GM23338 (cell line): ENCODE measurements at regions not wholly inside any gene's neighbourhood (a gene's known extent, or its start where the extent isn't known, plus 50 kb on each side); places are given as distances from the start of the nearest gene placed in this dataset.

ENCODE experiments used
- ATAC-seq: fragments of 200-7000 bp; cut with Tn5 transposase; 3 replicates; pipeline ENCODE4 v1.9.1; 2020
- DNase-seq: peaks from one replicate; pipeline ENCODE4 v3.0.0-alpha.2; 2015; ENCODE audit warnings: low spot score
- H2AFZ ChIP-seq: fragments of 200-600 bp; sonication (generic); 2 replicates; pipeline ENCODE4 v1.8.0; 2016; ENCODE audit warnings: antibody characterized with exemption, mild to moderate bottlenecking, moderate library complexity
- H3F3A ChIP-seq: fragments of 200-600 bp; sonication (generic); replicated peaks from 2 replicates; pipeline ENCODE4 v1.8.0; 2017; ENCODE audit warnings: antibody characterized with exemption, mixed run types, low read depth
- H3K27ac ChIP-seq: fragments of 200-600 bp; sonication (generic); 2 replicates; pipeline ENCODE4 v1.6.1; 2016; ENCODE audit warnings: low read depth
- H3K27me3 ChIP-seq: fragments of 200-600 bp; sonication (generic); 2 replicates; pipeline ENCODE4 v1.8.0; 2016; ENCODE audit warnings: mild to moderate bottlenecking, mixed run types, moderate library complexity; ENCODE audit not compliant: insufficient read depth
- H3K36me3 ChIP-seq: fragments of 200-600 bp; sonication (generic); 2 replicates; pipeline ENCODE4 v1.8.0; 2016; ENCODE audit warnings: mild to moderate bottlenecking; ENCODE audit not compliant: insufficient read depth
- H3K4me1 ChIP-seq: fragments of 200-600 bp; sonication (generic); 2 replicates; pipeline ENCODE4 v1.8.0; 2016; ENCODE audit warnings: mild to moderate bottlenecking, moderate library complexity; ENCODE audit not compliant: insufficient read depth
- H3K4me2 ChIP-seq: fragments of 200-600 bp; sonication (generic); 2 replicates; pipeline ENCODE4 v1.7.1; 2017; ENCODE audit warnings: mixed run types
- H3K4me3 ChIP-seq: fragments of 200-600 bp; sonication (generic); 2 replicates; pipeline ENCODE4 v1.6.1; 2016; ENCODE audit warnings: mixed run types
- H3K79me2 ChIP-seq: fragments of 200-600 bp; sonication (generic); replicated peaks from 2 replicates; pipeline ENCODE4 v1.8.0; 2017; ENCODE audit warnings: mild to moderate bottlenecking; ENCODE audit not compliant: insufficient read depth
- H3K9me2 ChIP-seq: fragments of 200-600 bp; sonication (generic); 2 replicates; pipeline ENCODE4 v1.8.0; 2017; ENCODE audit not compliant: insufficient read depth
- H4K20me1 ChIP-seq: fragments of 200-600 bp; sonication (generic); replicated peaks from 2 replicates; pipeline ENCODE4 v1.8.0; 2017; ENCODE audit warnings: mild to moderate bottlenecking; ENCODE audit not compliant: insufficient read depth
- H3K27ac Mint-ChIP-seq: 2 replicates; pipeline ENCODE4 v1.8.0; 2020; ENCODE audit warnings: inconsistent platforms, mild to moderate bottlenecking, moderate library complexity, mixed read lengths
- H3K27me3 Mint-ChIP-seq: 3 replicates; pipeline ENCODE4 v1.8.0; 2022; ENCODE audit warnings: low read depth, mild to moderate bottlenecking, moderate library complexity, mixed read lengths, inconsistent platforms; ENCODE audit not compliant: insufficient read depth, poor library complexity
- H3K36me3 Mint-ChIP-seq: 3 replicates; pipeline ENCODE4 v1.8.0; 2021; ENCODE audit warnings: low read depth, mild to moderate bottlenecking, inconsistent platforms, moderate library complexity, mixed read lengths
- H3K4me1 Mint-ChIP-seq: 3 replicates; pipeline ENCODE4 v1.8.0; 2020; ENCODE audit warnings: mild to moderate bottlenecking, inconsistent platforms, mixed read lengths
- H3K4me3 Mint-ChIP-seq: 3 replicates; pipeline ENCODE4 v1.8.0; 2021; ENCODE audit warnings: moderate library complexity, mild to moderate bottlenecking, inconsistent platforms, mixed read lengths
- H3K9me3 Mint-ChIP-seq: 3 replicates; pipeline ENCODE4 v1.8.0; 2020; ENCODE audit warnings: moderate library complexity, mild to moderate bottlenecking, inconsistent platforms, mixed read lengths
- CREB1 ChIP-seq: fragments of 250-450 bp; sonication (Bioruptor Pico); IDR thresholded peaks from 2 replicates; pipeline ENCODE4 v1.5.0; 2020; ENCODE audit warnings: low read depth, mild to moderate bottlenecking, moderate library complexity
- EZH2 ChIP-seq: fragments of 200-600 bp; sonication (generic); IDR thresholded peaks from one replicate; pipeline ENCODE4 v1.8.0; 2017; ENCODE audit warnings: antibody characterized with exemption, mild to moderate bottlenecking, low read depth; ENCODE audit not compliant: unreplicated experiment
- EZH2phosphoT487 ChIP-seq: fragments of 200-600 bp; sonication (generic); IDR thresholded peaks from one replicate; pipeline ENCODE4 v1.8.1; 2018; ENCODE audit warnings: antibody characterized with exemption; ENCODE audit not compliant: unreplicated experiment
- JUNB ChIP-seq: IDR thresholded peaks from one replicate; pipeline ENCODE4 v1.6.1; 2016; ENCODE audit warnings: antibody characterized with exemption; ENCODE audit not compliant: unreplicated experiment
- NANOG ChIP-seq: IDR thresholded peaks from 2 replicates; pipeline ENCODE4 v1.6.1; 2016; ENCODE audit warnings: antibody characterized with exemption, borderline replicate concordance
- POLR2AphosphoS5 ChIP-seq: IDR thresholded peaks from 2 replicates; pipeline ENCODE4 v1.6.1; 2016; ENCODE audit warnings: antibody characterized with exemption, low read depth
- STAT1 ChIP-seq: IDR thresholded peaks from one replicate; pipeline ENCODE4 v1.6.1; 2016; ENCODE audit warnings: antibody characterized with exemption; ENCODE audit not compliant: unreplicated experiment
- ZNF114 ChIP-seq: fragments of 250-450 bp; sonication (Bioruptor Pico); IDR thresholded peaks from 2 replicates; pipeline ENCODE4 v1.5.0; 2020; ENCODE audit warnings: mild to moderate bottlenecking, moderate library complexity
- ZNF331 ChIP-seq: fragments of 250-450 bp; sonication (Bioruptor Pico); IDR thresholded peaks from 2 replicates; pipeline ENCODE4 v1.5.0; 2020; ENCODE audit warnings: low read depth, mild to moderate bottlenecking, moderate library complexity
- TF ChIP-seq, protein P1 (sequence below): fragments of 250-450 bp; sonication (Bioruptor Pico); IDR thresholded peaks from 2 replicates; pipeline ENCODE4 v1.5.0; 2020; ENCODE audit warnings: mild to moderate bottlenecking, moderate library complexity
- TF ChIP-seq, protein P2 (sequence below), 2 experiments: fragments of 200-600 bp in 1 of 2; sonication (generic) in 1 of 2; conservative IDR thresholded peaks; 2 replicates each; pipeline versions ENCODE4 v1.5.1 to v1.6.1; 2016 to 2017; ENCODE audit warnings: antibody characterized with exemption in 2 of 2, low read depth in 2 of 2, mild to moderate bottlenecking in 2 of 2, moderate library complexity in 1 of 2
- TF ChIP-seq, protein P3 (sequence below): IDR thresholded peaks from 2 replicates; pipeline ENCODE4 v1.6.1; 2016; ENCODE audit warnings: antibody characterized with exemption

DNA sequence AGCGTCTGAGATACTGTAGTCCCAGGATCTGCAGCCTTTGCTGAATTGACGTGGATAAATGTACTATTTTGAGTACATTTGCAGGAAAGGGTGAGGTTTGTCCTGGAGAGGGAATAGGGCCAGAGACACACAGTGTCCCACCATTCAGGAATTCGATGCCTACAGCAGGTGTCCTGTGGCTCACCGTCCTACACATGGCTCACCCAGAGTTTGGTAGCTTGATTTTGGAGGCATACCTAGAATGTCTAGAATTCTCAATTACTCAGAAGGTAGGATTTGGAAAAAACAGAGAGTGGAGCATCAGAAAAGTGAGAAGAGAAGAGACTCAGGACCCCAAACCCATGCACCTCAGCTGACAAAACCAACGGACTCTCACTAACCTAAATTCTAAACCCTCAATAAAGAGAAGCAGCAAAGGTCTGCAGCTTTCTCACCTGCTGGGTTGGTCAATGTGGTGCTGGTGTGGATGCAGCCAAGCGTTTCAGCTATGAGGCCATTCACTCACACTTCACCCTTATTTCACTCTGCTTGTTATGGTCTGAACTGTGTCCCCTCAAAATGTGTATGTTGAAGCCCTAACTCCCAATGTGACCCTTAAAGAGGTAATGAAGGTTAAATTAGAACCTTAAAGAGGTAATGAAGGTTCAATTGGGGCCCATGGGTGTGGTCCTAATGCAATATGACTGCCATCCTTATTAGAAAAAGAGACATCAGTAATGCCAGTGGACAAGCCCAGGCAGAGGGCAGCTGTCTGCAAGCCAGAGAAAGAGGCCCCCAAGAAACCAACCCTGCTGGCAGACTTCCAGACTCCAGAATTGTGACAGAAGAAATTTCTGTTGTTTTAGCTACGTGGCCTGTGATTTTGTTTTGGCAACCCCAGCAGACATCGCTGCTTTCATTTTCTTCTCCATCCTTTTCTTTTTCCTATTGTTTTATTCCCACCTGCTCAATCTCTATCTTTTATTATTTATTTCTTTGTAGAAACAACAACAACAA, 187.8 kb downstream of the SNX19 start:
- H3F3A ChIP-seq = no peaks in the 10 kb centered on the region
- DNase-seq (no peak), ATAC-seq (no peak)
- Mint-ChIP-seq H3K36me3 (peaks cover 10% of the 10 kb centered on the region), H3K9me3 (peaks cover 21% of the 10 kb centered on the region), H3K4me3 (no peak overlapping the region), H3K4me1 (no peaks in the 10 kb centered on the region), H3K27me3 (peaks cover 4% of the 10 kb centered on the region), H3K27ac (no peak overlapping the region)
- H4K20me1 ChIP-seq = no peaks in the 10 kb centered on the region
- 0 out of 2 replicates have a peak, but pooled peaks cover 4% of the 10 kb centered on the region for H3K9me2 ChIP-seq
- H3K4me1 ChIP-seq = no peaks in the 10 kb centered on the region
- H3K4me2 ChIP-seq = no peak overlapping the region
- H2AFZ ChIP-seq = peak overlapping the region; percentile 85; the same call in 1 of the 2 replicates
- H3K27me3 ChIP-seq = no peaks in the 10 kb centered on the region
- no peak for TF ChIP-seq NANOG
- H3K4me3 ChIP-seq = no peak overlapping the region
- H3K79me2 ChIP-seq = no peaks in the 10 kb centered on the region
- no peak overlapping the region for H3K27ac ChIP-seq
- peaks cover 10% of the 10 kb centered on the region; the same call in 1 of the 2 replicates for H3K36me3 ChIP-seq

DNA sequence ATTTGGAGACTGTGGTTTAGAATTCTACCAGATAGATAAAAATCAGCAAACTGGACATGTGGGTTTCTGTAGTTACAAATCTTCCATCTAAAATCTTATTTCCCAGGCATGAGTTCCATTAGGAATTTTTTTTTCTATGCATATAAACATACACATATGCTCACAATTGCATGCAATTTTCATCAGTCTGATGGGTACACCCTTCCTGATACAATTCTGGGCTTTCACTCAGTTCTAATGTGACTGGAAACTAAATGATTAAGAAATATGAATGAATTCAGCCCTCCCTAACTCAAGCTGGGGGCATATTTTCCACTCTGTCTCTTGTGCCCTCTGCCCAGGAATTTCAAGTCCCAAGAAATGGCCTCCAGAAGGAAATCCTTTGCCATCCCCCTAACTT, 187.1 kb downstream of the SNX19 start:
- H3K27ac ChIP-seq = no peak overlapping the region
- TF ChIP-seq, protein P1, sequence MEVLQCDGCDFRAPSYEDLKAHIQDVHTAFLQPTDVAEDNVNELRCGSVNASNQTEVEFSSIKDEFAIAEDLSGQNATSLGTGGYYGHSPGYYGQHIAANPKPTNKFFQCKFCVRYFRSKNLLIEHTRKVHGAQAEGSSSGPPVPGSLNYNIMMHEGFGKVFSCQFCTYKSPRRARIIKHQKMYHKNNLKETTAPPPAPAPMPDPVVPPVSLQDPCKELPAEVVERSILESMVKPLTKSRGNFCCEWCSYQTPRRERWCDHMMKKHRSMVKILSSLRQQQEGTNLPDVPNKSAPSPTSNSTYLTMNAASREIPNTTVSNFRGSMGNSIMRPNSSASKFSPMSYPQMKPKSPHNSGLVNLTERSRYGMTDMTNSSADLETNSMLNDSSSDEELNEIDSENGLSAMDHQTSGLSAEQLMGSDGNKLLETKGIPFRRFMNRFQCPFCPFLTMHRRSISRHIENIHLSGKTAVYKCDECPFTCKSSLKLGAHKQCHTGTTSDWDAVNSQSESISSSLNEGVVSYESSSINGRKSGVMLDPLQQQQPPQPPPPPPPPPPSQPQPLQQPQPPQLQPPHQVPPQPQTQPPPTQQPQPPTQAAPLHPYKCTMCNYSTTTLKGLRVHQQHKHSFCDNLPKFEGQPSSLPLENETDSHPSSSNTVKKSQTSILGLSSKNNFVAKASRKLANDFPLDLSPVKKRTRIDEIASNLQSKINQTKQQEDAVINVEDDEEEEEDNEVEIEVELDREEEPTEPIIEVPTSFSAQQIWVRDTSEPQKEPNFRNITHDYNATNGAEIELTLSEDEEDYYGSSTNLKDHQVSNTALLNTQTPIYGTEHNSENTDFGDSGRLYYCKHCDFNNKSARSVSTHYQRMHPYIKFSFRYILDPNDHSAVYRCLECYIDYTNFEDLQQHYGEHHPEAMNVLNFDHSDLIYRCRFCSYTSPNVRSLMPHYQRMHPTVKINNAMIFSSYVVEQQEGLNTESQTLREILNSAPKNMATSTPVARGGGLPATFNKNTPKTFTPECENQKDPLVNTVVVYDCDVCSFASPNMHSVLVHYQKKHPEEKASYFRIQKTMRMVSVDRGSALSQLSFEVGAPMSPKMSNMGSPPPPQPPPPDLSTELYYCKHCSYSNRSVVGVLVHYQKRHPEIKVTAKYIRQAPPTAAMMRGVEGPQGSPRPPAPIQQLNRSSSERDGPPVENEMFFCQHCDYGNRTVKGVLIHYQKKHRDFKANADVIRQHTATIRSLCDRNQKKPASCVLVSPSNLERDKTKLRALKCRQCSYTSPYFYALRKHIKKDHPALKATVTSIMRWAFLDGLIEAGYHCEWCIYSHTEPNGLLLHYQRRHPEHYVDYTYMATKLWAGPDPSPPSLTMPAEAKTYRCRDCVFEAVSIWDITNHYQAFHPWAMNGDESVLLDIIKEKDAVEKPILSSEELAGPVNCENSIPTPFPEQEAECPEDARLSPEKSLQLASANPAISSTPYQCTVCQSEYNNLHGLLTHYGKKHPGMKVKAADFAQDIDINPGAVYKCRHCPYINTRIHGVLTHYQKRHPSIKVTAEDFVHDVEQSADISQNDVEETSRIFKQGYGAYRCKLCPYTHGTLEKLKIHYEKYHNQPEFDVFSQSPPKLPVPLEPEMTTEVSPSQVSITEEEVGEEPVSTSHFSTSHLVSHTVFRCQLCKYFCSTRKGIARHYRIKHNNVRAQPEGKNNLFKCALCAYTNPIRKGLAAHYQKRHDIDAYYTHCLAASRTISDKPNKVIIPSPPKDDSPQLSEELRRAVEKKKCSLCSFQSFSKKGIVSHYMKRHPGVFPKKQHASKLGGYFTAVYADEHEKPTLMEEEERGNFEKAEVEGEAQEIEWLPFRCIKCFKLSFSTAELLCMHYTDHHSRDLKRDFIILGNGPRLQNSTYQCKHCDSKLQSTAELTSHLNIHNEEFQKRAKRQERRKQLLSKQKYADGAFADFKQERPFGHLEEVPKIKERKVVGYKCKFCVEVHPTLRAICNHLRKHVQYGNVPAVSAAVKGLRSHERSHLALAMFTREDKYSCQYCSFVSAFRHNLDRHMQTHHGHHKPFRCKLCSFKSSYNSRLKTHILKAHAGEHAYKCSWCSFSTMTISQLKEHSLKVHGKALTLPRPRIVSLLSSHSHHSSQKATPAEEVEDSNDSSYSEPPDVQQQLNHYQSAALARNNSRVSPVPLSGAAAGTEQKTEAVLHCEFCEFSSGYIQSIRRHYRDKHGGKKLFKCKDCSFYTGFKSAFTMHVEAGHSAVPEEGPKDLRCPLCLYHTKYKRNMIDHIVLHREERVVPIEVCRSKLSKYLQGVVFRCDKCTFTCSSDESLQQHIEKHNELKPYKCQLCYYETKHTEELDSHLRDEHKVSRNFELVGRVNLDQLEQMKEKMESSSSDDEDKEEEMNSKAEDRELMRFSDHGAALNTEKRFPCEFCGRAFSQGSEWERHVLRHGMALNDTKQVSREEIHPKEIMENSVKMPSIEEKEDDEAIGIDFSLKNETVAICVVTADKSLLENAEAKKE (CRISPR knock-in tag) = no peak
- TF ChIP-seq, protein P2, sequence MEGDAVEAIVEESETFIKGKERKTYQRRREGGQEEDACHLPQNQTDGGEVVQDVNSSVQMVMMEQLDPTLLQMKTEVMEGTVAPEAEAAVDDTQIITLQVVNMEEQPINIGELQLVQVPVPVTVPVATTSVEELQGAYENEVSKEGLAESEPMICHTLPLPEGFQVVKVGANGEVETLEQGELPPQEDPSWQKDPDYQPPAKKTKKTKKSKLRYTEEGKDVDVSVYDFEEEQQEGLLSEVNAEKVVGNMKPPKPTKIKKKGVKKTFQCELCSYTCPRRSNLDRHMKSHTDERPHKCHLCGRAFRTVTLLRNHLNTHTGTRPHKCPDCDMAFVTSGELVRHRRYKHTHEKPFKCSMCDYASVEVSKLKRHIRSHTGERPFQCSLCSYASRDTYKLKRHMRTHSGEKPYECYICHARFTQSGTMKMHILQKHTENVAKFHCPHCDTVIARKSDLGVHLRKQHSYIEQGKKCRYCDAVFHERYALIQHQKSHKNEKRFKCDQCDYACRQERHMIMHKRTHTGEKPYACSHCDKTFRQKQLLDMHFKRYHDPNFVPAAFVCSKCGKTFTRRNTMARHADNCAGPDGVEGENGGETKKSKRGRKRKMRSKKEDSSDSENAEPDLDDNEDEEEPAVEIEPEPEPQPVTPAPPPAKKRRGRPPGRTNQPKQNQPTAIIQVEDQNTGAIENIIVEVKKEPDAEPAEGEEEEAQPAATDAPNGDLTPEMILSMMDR (conservative IDR thresholded peaks at IDR 0.05; ENCODE audit: low read depth in 2 of 2) = no peak
- TF ChIP-seq STAT1 = no peak
- TF ChIP-seq POLR2AphosphoS5 = no peak
- TF ChIP-seq ZNF331 (CRISPR knock-in tag) = no peak
- no peak for TF ChIP-seq JUNB
- TF ChIP-seq EZH2phosphoT487 = no peak
- no peak for TF ChIP-seq ZNF114
- TF ChIP-seq EZH2 = no peak
- TF ChIP-seq CREB1 (CRISPR knock-in tag) = no peak
- no peak for TF ChIP-seq NANOG
- TF ChIP-seq, protein P3, sequence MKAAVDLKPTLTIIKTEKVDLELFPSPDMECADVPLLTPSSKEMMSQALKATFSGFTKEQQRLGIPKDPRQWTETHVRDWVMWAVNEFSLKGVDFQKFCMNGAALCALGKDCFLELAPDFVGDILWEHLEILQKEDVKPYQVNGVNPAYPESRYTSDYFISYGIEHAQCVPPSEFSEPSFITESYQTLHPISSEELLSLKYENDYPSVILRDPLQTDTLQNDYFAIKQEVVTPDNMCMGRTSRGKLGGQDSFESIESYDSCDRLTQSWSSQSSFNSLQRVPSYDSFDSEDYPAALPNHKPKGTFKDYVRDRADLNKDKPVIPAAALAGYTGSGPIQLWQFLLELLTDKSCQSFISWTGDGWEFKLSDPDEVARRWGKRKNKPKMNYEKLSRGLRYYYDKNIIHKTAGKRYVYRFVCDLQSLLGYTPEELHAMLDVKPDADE = no peak

More for the DNA sequence above, 187.1 kb downstream of the SNX19 start:
- Histone ChIP-seq H3K4me1 (no peaks in the 10 kb centered on the region), H4K20me1 (no peaks in the 10 kb centered on the region), H3K27me3 (no peaks in the 10 kb centered on the region), H3K4me2 (no peak overlapping the region), H3K4me3 (no peak overlapping the region), H2AFZ (no peak overlapping the region), H3K36me3 (peaks cover 10% of the 10 kb centered on the region; the same call in 1 of the 2 replicates), H3K9me2 (0 out of 2 replicates have a peak, but pooled peaks cover 4% of the 10 kb centered on the region), H3F3A (no peaks in the 10 kb centered on the region), H3K79me2 (no peaks in the 10 kb centered on the region)
- no peak for DNase-seq
- Mint-ChIP-seq H3K27me3 (peaks cover 4% of the 10 kb centered on the region), H3K4me1 (no peaks in the 10 kb centered on the region), H3K4me3 (no peak overlapping the region), H3K27ac (no peak overlapping the region), H3K9me3 (peaks cover 21% of the 10 kb centered on the region), H3K36me3 (peaks cover 10% of the 10 kb centered on the region)
- ATAC-seq = no peak
